ENCODE measurements at regions not wholly inside any gene's neighbourhood (a gene's known extent, or its start where the extent isn't known, plus 50 kb on each side); places are given as distances from the start of the nearest gene placed in this dataset.

DNA sequence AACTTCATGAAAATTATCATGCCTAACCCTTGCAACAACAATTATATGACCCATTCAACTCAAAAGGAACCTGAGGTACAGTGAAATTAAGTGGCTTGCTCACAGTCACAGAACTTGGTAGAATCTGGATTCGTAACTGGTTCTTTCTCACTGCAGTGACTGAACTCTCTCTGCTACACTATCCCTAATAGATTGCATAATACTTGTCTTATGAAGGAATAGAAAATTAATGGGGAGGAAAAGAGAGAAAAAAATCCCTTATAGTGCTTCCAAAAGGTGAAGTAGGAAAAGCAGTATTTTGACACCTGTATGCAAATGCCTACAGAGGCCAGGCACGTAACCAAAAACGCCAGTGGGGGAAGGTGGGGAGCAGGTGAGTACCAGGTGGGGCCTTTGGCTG, 186.6 kb downstream of the LY86 start:
- TF ChIP-seq, protein P1, sequence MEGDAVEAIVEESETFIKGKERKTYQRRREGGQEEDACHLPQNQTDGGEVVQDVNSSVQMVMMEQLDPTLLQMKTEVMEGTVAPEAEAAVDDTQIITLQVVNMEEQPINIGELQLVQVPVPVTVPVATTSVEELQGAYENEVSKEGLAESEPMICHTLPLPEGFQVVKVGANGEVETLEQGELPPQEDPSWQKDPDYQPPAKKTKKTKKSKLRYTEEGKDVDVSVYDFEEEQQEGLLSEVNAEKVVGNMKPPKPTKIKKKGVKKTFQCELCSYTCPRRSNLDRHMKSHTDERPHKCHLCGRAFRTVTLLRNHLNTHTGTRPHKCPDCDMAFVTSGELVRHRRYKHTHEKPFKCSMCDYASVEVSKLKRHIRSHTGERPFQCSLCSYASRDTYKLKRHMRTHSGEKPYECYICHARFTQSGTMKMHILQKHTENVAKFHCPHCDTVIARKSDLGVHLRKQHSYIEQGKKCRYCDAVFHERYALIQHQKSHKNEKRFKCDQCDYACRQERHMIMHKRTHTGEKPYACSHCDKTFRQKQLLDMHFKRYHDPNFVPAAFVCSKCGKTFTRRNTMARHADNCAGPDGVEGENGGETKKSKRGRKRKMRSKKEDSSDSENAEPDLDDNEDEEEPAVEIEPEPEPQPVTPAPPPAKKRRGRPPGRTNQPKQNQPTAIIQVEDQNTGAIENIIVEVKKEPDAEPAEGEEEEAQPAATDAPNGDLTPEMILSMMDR (IDR thresholded peaks at IDR 0.05), result no peak
- no peak for TF ChIP-seq POLR2A (IDR thresholded peaks at IDR 0.05)
- no peak for TF ChIP-seq EP300 (IDR thresholded peaks at IDR 0.05)
- TF ChIP-seq POLR2AphosphoS5 (IDR thresholded peaks at IDR 0.05), result no peak
